HG03469 (cell line): ENCODE measurements at regions not wholly inside any gene's neighbourhood (a gene's known extent, or its start where the extent isn't known, plus 50 kb on each side); places are given as distances from the start of the nearest gene placed in this dataset.

Experiments used
- ATAC-seq: cut with Tn5 transposase; IDR thresholded peaks from one replicate; pipeline ENCODE4 v1.9.1; 2021; ENCODE audit warnings: mild to moderate bottlenecking, moderate library complexity, moderate number of reproducible peaks; ENCODE audit not compliant: unreplicated experiment

DNA sequence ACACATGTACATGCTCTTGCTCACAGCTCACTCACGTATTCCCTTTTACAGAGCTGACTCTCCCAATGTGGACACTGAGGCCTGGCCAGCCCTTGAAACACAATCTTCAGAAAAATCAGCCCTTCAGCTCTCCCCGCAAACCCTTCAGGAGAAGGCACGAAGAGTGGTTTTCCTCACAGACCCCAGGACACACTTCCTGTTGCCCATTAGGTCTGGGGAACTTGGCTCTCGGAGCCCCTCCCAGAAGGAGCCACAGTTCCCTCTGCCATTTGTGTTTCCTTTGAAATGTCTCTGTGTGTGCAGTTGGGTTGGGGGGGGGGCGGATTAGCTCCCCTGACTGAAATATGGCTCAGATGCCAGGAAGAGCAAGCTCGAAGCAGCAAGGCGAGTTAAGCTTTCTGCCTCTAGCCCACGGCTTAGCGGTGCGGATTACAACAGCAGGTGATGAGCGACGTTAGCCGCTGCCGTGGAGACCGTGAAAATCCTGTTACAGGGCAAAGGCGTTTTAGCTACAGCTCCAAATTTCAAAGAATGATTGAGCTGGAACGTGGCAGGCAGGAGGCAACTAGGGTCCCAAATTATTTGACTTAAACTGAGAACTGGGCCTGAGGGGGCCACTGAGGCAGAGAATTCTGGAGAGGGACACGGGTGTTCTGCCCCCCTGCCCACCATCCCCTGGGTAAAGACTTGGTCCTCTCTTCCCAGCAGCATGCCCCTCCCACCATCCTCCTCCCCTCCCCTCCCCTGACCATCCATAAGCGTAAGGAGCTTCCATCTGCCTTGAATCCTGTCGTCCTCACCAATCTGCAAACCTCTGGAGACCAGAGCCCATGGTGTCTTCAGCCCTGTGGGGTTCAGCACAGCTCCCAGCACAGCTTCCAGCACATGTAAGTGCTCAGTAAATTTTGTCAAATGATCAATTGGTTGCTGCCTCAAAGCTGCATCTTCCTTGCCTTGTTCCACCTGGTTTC, 598.6 kb downstream of the BUD13 start:
- no peak for ATAC-seq

DNA sequence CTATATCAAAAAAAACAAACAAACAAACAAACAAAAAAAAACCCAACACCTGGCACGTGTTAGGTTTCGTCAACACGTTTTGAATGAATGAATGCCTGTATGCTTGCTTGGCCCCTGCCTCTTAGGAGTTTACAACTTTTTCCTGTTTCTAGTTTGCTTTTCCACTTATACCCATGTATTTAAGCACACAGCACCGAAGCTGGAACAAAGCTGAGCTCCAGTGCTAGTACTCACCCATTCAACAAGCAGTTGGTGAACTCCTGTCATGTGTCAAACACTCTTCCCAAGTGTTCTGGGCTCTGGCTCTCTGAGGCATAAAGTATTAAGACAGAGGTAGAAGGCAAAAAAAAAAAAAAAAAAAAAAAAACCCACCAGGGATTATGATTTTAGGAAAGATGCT, 599.3 kb downstream of the BUD13 start:
- ATAC-seq = no peak

DNA sequence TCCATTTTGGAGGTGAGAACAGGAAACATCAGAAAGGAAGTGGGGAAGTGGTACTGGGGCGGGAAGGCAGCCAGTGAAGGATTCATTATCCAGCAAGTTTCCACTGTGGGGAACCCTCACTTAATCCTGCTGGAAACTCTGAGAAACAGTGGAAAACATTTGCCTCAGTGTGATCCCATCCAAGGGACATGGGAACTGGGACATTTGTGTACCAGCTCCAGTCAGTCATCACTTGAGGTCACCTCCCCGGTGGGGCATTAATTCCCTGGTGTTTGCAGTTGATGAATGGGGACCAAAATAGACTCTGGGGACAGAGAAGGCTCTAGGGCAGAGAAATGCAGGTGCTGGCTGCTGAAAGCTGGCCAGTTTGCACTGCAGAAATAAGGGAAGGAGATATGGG, 599.9 kb downstream of the BUD13 start:
- no peak for ATAC-seq

DNA sequence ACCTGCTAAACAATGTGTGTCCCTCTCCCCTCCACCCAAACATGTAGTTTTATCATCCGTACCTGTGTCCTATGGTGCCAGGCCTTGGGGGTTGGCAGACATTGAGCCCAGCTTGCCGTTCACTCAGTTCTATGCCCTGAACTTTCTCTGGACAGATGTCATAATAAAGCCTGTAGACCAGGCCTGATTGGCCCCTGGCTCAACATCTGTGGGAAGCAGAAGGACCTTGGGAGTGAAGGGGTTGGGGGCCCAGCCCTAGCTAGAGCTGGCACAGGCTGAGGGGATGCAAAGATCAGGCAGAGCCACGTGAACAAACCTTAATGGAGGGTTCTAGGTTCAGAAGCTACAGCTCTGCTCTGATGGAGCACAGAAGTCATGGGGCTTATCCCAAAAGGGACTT, 600.6 kb downstream of the BUD13 start:
- no peak for ATAC-seq

DNA sequence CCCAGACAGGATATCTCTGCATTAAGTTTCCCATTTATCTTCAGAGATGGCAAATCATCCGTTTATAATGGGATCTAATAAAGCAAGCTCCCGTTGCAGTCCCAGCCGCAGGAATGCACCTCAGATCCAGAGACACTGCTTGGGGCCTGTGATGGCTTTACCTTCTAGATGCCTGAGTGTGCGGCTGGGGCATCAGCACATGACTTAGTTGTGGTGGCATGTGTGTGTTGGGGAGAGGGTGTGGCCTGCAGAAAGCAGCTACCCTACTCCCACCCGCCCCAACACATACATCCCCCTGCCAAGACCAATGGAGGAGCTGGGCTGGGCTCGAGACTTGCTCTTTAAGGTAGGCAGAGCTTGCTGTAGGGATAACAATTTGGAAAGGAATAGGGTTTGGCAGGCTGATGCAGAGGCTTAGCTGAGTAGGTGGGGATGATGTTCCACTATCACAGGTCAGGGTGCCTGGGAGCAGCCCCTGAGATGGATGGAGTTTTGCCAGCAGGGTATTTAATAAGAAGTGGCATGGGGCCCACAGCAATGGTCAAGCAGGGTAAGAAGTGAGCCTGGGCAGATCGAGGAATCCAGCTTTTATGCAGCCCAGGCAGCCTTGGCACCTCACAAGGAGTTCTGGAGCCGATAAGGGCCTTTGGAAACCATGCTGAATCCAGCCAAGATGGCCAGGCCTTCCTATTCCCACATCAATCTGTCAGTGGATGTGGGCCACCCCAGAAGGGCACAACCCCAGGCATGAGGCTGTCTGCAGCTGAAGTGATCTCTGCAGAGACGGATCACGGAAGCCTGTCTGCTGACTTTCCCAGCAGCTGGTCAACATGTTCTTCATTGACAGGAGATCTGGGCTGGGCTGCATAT, 601.3 kb downstream of the BUD13 start:
- ATAC-seq = no peak

DNA sequence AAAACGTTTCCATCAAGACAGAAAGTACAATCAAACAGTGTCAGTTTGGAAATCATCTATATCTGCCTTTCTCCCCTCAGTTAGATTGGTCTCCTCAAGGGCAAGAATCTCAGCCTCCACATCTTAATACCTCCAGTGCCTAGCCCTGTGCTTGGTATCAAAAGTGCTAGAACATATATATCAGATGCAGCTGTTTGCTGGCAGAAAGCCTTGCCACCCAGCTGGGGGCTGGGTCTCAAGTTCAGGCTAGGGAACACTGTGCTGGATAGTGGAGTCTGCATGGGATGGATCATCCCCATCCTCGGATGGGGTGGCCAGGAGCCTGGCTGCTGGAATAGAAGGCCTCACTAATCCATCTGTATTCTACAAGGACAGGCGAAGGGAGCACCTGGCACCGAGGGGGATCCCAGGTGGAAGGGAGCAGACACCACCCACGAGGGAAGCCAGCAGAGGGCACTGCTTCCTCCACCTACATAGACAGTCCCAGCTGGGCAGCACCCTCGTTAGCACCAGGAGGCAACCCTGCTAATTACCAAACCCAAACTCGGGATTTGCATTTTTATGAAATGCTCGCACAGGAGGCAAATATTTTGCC, 602.2 kb downstream of the BUD13 start:
- ATAC-seq = no peak

DNA sequence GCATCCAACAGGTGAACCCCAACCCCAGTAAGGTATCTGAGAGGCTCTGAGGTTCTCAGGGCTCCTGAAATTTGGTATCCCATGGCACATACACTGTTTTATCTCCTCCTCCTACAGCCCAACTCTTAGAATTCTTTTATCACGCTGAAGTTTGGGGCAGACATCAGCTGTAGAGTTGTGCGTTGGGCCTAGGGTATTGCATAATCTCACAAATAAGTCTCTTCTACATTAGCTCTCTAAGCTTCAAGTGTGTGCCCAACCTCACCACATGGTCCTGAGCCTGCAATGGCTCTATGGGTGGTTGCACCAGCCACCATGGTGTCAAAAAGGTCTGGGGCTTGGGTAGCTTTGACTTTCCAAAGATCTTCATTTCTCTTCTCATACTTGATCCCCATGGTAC, 603.0 kb downstream of the BUD13 start:
- ATAC-seq = no peak

DNA sequence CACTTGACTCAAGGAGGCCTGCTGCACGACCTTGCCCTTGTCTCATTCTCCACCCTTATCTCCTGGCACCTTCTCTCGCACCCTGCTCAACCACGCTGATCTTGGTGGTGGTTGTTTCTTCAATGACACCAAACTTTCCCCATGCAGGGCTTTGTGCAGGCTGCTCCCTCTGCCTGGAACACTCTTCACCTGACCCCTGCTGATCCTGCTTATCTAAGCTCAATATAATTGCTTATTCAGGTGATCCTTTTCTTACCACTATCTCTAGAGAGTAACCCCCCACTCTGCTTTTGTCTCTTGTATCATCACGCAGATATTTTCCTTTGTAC, 604.4 kb downstream of the BUD13 start:
- no peak for ATAC-seq

DNA sequence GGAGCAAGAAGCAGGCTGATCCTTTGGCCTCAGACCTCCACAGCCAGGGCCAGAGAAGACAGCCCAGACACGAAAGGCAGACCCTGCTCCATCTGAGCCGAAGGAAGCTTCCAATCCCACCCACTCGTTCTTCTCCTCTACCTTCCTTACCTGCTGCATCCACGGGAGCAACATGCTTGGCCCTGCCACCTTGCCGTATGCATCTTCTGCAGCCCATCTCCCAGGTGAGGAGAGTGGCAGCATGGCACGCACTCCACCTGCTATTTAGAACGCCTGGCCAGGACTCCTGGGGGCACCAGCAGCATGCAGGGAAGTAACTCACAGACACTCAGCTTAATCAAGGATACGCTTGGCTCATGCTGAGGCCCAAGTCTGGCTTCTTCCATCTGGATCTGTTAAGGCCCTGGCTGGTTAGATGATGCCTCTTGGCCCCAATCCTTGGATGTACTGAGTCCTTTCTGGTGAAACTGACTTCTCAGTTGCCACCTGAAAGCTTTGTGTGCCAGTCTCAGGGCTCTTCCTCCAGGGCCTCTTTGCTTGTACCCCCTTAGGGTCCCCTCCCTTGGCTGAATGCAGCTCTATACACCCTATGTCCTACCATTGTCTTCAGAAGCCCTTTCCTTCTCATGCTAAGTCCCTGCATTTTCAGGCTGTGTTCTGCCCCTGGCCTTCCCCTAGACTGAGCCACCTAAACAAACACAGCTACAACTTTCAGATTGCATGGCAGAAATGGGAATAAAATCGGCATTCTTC, 604.9 kb downstream of the BUD13 start:
- ATAC-seq = no peak

DNA sequence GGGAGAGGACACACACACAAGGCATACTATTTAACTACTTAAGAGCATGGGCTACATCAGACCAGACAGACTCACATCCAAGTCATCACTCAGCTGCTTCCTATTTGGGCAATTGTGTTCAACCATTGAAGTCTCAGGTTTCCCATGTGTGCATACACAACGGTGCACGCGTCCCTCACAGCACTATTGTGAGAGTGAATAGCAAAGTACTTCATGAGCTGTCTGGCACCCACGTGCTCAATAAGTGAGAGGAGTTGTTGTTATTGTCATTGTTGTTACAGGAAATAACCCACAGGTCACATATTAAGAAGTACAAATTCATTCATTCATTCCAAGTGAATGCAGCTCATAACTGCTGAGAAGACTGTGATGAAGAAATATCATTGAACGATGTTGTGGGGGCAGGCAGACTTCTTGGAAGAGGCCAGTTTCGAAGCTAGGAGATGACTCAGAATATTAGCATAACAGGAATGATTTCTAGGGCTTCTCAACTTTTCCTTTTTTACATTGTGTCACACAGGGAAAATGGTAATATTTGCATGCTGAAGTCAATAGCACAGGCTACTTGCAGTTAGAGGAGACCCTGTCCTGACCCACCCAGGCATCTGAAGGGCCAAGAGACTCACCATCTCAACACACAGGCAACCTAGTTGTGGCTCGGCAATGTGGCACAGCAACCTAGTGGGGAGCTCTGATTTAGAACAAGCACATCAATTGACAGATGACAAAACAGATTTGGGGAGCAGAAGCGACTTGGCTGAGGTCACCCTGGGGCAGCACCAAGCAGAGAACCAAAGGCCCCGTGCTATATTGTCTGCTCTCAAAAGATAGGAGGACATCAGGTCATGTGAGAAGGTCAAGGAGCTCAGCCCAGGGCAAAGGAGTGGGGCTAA, 606.0 kb downstream of the BUD13 start:
- no peak for ATAC-seq

DNA sequence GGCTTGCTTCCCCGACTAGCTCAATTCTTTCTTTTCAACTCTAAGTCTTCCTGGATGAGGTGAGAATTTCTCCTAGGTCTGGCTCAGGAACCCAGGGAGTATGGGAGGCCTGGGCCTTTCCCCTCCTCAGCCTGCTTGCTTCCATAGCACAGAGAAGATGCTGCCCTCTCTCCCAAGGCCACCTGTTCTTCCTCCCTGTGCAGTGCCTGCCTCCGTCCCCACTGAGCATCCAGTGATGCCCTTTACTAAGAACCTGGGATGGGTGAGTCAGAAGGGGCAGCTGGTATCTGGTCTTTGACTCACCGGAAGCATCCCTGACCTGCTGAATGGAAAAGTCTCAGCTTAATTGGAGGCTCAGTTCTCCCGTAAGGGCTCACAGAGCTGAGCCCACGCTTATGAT, 607.9 kb downstream of the BUD13 start:
- no peak for ATAC-seq

DNA sequence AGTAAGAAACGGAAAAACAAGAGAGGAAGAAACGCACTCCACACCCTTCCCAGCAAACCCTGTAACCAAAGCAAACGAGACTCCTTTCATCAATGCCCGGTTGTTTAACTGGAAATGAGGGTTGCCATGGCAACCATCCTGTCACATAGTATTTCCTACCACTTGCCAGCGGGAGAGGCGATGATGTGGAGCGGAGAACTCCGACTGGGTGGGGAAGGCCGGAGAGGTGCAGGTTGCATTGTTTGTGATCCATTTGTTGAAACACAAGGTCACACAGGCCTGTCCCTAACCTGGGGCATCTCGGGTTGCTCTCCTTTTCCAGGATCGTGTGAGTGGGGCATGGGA, 609.9 kb downstream of the BUD13 start:
- no peak for ATAC-seq

DNA sequence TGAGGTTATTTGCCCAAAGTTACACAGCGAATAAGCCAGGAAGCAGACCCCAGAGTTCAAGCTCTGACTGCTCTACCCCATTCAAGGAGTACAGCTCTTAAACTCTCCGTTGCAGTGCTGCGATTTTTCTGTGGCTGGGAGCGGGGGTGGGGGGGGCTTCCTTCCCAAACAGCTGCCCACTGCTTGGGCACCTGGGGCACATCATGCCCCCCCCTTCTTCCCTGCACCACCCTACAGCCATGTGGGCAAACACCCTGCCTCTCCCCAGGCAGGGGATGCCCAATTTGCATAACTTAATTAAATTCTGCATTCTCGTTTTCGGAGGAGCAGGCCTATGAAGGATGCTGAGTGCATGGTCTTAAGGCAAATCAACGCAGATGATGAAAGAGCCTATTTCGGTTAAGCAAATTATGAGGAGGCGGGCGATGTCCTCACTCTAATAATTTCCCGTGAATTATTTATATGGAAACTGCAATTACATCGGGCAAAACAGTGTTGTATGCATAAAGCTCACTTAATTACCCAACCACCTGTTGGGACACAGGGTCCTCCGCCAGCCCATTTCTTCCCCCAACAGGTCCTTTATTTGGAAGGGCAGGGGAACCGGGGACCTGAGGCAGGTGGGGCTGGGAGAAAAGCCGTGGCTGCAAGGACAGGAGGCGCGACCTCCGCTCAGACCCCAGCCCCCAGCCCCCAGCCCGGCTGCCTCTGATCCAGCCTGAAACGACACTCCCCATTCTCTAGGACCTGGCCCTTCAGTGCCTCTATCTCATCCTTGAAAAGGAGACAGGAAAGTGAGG, 610.5 kb downstream of the BUD13 start:
- ATAC-seq = no peak

DNA sequence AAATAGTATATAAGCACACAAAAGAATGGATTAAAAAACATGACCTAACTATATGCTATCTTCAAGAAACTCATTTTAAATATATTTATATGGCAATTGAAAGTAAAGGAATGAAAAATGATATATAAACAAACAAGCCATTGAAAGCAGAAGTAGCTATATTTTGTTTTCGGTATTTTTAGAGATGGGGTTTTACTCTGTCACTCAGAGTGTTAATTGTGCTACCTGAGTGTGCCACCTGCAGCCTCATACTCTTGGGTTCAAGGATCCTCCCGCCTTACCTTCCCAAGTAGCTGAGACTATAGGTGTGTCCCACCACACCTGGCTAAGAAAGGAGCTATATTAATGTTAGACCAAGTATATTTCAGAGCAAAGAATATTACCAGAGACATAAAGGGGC, 624.1 kb downstream of the BUD13 start:
- no peak for ATAC-seq

DNA sequence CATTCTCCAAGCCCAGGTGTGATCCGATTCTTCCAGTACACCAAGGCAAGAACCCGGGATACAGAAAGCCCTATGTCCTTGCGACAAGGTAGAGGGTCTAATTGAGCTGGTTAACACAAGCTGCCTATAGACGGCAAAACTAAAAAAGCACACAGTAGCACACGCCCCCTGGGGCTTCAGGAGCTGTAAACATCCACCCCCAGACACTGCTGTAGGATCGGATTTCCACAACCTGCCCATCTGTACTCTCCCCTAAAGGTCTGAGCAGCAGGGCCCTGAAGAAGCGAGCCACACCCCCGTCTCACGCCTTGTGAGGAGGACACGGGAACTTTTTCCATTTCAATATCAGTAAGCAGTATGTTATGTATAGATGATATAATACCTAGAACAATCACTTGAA, 624.7 kb downstream of the BUD13 start:
- ATAC-seq = no peak

DNA sequence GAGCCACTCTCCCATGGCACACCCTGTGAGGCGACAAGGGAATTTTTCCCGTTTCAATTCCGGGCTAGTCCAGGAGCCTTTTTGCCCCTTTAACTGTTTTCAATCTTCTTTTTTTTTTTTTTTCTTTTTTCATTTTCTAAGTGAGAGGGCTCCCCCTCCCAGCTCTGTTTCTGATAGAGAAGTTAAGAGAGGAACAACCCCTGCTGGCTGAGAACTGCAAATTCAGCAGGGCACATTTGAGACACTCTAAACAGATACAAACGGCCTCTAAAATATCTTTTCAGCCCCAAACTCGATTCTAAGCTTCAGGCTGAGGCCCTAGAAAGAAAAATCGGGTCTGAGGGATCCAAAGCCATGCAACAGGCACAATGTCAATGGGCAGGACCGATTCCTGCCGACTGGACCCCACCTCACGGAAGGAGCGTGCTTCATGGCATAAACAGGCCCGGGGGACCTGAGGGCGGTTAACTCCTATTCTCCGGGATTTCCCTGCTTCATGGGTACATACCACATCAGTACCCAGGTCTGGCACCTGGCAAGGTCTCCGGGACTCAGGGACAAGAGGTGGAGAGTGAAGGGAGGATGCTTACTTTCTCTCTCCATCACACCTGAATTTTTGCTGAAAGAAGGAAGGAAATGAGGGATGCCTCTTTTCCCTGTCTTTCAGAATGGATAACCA, 627.5 kb downstream of the BUD13 start:
- ATAC-seq = no peak

DNA sequence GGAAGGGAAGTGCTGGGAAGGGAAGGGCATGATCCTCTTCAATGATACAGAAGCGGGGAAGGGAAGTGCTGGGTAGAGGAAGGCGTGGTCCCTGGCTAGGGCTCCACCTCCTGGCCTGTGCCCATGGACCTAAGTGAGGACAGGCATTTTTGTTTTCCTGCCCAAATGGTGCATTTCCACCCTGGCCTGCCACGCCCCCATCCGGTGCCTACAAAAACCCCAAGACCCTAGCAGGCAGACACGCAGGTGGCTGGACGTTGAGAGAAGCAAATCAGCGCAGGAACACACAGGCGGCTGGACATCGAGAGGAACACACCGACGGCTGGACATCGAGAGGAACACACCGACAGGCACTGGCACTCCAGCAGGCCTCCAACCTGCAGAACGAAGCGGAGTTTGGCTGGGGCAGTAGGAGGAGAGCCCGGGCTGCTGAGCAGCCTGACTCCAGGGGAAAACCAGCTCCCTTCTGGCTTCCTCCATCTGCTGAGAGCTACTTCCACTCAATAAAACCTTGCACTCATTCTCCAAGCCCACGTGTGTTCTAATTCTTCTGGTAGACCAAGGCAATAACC, 628.3 kb downstream of the BUD13 start:
- ATAC-seq = no peak

DNA sequence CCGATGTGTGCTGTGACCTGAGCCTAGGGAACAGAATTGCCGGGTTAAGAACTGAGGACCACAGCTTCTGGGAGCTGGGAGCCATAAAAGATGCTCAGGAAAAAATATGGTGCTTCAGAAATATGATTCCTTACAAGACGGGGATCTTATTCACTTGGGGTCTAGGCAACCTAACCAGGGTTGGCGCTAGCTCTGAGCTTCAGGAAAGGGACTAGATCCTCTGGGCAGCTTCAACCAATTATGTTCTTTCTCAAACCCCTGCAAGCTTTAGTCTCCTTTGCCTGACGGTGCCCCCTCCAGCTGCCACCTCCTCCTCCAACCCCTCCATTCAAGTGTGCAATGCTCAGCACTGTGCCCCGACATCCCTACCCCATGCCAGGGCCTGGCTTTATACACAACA, 634.1 kb upstream of the CADM1 start:
- no peak for ATAC-seq
